ENCODE measurements at regions not wholly inside any gene's neighbourhood (a gene's known extent, or its start where the extent isn't known, plus 50 kb on each side); places are given as distances from the start of the nearest gene placed in this dataset.

DNA sequence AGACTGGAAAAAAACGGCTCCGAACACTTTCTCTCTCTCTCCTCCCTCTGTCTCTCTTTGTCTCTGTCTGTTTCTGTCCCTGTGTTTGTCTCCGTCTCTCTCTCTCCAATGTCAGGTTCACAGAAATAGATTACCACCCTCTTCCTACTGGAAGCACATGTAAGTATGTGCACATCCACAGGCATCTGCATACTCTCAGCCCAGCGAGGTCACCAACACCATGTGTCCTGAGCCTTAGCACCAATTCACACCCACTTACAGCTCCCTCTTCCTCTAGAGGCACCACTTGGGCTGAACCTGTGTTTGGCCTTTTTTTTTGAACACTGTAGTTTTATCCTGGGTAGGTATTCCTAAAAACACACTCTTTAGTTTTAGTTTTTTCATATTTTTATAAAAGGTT, 130.5 kb downstream of the ETS2 start:
- Histone ChIP-seq H3K36me3 (no peaks in the 10 kb centered on the region), H3K27me3 (no peaks in the 10 kb centered on the region), H3K4me3 (no peak overlapping the region), H3K9me3 (no peaks in the 10 kb centered on the region)
- DNase-seq: no peak

DNA sequence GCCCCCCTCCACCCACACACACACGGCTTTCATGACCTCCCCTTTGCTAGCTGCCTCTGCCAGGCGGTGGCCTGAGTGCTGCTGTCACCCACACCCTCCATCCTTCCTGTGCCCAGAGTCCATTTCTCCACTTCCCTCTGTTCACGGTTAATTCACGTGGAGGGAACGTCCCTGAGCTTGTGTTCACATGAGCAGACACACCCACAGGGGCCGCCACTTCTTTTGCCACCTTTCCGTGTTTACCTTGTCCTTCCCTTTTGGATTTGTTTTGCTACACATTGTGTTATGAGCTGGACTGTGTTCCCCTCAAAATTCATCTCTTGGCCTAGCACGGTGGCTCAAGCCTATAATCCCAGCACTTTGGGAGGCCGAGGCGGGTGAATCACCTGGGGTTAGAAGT, 128.0 kb downstream of the ETS2 start:
- Histone ChIP-seq H3K36me3 (no peaks in the 10 kb centered on the region), H3K27me3 (no peaks in the 10 kb centered on the region), H3K9me3 (peaks cover 9% of the 10 kb centered on the region), H3K4me3 (no peak overlapping the region)
- no peak for DNase-seq

DNA sequence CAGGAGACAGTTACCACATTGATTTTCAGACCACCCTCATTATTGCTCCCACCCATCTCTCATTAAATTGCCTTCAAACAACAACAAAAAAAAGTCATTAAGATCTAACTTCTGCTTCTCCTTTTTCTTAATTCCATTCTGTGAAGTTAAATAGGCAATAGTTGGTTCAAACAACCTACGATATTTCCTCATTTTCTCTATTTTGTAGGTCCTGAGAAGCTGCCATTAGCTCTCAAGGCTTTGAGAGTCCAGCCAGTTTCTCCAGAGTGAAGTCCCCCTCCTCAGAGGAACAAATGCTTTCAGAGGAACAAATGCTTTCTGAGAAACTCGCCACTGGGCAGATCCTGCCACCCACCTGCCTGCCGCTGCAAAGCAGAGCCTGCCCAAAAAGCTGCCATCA, 125.6 kb downstream of the ETS2 start:
- Histone ChIP-seq H3K9me3 (peaks cover 14% of the 10 kb centered on the region), H3K27me3 (no peaks in the 10 kb centered on the region), H3K36me3 (no peaks in the 10 kb centered on the region), H3K4me3 (no peak overlapping the region)
- DNase-seq: no peak

DNA sequence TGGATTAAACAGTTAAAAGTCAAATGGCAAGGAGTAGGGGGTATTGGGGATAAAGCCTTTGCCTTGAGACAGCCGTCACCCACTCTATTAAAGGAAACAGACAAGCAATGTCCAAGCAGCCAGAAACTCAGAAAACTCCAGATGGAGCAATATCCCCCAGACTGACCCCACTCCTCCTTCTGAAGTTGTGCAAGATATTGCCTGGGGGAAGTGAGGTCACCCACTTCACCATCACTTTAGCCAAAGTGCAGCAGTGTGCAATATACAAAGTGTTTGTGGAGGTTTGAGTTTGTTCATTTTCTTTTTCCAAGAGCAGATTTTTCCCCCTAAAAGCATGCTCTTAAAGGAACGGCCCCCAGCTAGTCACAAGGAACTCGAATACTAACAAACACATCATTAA, 125.1 kb downstream of the ETS2 start:
- H3K4me3 ChIP-seq: no peak overlapping the region
- no peaks in the 10 kb centered on the region for H3K36me3 ChIP-seq
- no peaks in the 10 kb centered on the region for H3K27me3 ChIP-seq
- H3K9me3 ChIP-seq: peaks cover 14% of the 10 kb centered on the region
- no peak for DNase-seq

DNA sequence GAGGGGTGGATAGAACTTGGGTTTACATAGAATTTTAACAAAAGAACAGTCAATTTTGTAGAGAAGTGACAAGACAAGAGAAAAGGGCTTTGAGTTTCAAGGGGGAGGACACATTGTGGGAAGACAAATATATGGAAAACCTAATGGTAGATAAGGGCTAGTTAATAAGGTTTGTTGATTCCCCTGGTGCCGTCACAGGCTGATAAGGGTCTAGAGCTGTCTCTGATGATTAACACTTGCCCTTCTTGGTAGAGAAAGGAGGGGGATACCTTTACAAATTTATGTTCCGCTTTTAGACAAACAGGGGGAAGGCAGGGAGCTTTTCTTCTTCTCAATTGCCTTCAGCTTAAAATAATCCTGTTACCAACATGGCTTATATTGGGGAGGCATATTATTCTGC, 124.3 kb downstream of the ETS2 start:
- Histone ChIP-seq H3K9me3 (peaks cover 14% of the 10 kb centered on the region), H3K36me3 (no peaks in the 10 kb centered on the region), H3K27me3 (no peaks in the 10 kb centered on the region)

DNA sequence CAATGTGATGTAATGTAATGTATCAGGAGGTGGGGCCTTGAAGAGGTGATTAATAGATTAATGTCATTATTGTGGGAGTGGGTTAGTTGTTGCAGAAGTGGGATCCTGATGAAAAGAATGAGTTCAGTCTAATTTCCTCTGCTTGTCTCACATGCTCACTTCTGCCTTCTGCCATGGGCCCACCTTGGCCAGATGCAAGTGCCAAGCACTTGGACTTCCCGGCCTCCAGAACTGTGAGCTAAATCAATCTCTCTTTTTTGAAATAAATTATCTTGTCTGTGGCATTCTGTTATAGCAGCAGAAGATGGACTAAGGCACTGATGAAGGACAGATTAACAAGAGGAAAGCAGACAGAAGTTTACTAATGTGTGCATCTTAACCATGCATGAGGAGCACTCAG, 123.9 kb downstream of the ETS2 start:
- Histone ChIP-seq H3K27me3 (no peaks in the 10 kb centered on the region), H3K4me3 (no peak overlapping the region), H3K36me3 (no peaks in the 10 kb centered on the region), H3K9me3 (peaks cover 14% of the 10 kb centered on the region)
- no peak for DNase-seq

More for the DNA sequence above, 124.3 kb downstream of the ETS2 start:
- H3K4me3 ChIP-seq: no peak overlapping the region
- DNase-seq: no peak

DNA sequence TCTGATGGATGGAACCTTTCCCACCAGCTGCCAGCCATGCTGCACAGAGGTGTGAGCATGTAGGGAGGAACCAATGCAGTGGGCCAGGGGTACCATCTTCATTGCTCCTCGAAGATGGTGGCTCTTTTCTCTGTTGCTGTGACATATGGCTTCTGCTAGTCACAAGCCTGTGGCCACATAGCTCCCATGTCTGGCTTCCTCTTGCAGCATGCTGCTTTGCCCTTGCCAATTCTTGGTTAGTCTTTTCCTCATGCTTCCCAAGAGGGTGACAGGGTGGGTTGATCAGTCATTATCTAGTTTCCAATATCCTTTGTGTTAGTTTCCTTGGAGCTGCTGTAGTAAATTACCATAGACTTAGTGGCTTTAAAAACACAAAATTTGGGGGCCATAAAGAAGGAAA, 123.4 kb downstream of the ETS2 start:
- H3K36me3 ChIP-seq: no peaks in the 10 kb centered on the region
- no peaks in the 10 kb centered on the region for H3K27me3 ChIP-seq
- H3K4me3 ChIP-seq: no peak overlapping the region
- no peak for DNase-seq
- peaks cover 14% of the 10 kb centered on the region for H3K9me3 ChIP-seq

DNA sequence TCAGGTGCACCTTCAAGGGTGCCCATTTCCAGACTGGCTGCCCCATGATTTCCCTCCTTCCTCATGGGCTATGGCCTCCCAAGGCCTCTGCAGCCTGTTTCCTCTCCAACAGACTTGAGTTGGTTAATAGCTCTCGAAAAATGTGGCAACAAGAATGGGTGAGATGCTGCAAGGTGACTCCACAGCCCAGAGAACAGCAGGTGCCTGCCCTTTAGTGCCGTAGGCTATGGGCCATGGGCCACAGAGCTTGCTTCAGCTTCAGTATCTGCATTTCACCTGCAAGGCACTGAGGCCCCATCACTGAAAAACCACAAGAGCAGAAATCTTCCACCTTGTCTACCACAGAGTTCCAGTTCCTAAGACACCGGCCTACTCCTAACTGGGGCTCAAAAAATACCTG, 122.0 kb downstream of the ETS2 start:
- no peaks in the 10 kb centered on the region for H3K27me3 ChIP-seq
- peaks cover 14% of the 10 kb centered on the region for H3K9me3 ChIP-seq
- no peak overlapping the region for H3K4me3 ChIP-seq
- H3K36me3 ChIP-seq: no peaks in the 10 kb centered on the region
- no peak for DNase-seq

DNA sequence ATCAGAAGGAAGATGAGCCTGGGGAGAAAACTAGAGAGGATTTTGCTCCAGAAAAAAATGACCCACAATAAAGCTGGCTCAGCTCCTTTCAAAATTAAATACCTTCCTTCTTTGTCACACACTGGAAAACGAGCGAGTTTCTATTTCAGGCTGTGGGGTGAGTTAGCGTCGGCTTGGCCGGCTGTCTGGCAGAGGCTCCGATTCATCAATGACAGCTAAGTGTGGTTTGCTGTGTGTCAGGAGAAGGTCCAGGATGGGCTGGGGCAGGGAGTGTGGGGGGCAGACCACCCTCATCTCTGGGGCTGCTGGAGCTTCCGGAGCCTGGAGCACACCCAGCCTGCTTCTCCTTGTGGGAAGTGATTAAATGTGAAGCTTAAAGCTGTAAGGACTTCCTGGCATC, 120.2 kb downstream of the ETS2 start:
- Histone ChIP-seq H3K9me3 (peaks cover 18% of the 10 kb centered on the region), H3K36me3 (no peaks in the 10 kb centered on the region), H3K27me3 (no peaks in the 10 kb centered on the region), H3K4me3 (no peak overlapping the region)
- peak; percentile 96 for DNase-seq

DNA sequence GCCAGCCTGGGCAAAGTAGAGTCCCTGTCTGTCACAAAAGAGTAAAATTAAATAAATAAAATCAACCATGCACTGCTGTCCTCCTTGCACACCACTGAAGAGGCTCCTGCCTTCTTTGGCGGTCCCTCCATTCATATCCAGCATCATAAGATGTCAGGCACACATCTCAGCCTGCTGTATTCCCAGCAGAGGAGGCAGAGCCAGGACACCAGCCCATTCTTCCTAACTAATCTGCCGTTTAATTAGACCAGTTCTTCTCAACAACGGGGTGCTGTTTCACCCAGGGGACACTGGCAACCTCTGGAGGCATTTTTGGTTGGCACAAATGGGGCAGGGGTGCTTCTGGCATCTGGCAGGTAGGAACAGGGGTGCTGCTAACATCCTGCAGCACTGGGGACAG, 119.7 kb downstream of the ETS2 start:
- no peaks in the 10 kb centered on the region for H3K36me3 ChIP-seq
- peaks cover 18% of the 10 kb centered on the region for H3K9me3 ChIP-seq
- no peaks in the 10 kb centered on the region for H3K27me3 ChIP-seq
- no peak overlapping the region for H3K4me3 ChIP-seq
- no peak for DNase-seq

DNA sequence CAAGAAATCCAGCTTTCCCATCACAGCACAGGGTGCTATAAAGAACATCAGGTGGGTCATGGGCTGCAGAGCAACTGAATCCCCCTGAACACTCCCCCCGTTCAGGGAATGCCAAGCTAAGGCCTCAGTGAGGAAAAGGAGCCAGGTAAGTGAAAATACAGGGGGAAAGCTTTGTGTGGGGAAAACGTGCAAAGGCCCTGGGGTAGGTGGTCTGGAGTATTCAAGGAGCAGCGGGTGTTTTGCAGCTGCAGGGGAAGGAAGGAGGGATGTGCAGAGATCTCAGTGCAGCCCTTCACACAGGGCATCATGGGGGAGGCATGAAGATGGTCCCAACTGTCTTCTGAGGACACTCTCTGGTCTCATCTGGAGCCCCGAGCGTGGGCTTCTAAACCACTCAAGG, 119.2 kb downstream of the ETS2 start:
- Histone ChIP-seq H3K9me3 (peaks cover 18% of the 10 kb centered on the region), H3K36me3 (no peaks in the 10 kb centered on the region), H3K27me3 (no peaks in the 10 kb centered on the region), H3K4me3 (no peak overlapping the region)
- DNase-seq: no peak

DNA sequence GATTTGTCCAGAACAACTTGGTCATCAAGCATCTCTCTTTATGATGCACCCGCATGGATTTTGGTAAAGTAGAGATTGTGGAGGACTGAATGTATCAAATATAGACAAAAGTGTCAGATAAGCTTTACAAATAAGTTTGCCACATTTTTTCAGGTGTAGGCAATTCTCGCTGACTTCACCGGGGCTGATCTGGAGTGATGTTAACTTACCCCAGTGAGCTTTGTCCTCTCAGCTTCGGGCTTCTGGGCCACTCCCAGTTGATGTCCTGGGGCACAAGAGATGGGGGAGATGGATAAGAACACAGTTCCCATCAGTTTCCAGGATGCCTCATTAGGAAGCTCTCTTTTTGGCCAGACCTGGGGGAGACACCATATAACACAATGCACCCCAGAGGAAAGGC, 117.7 kb downstream of the ETS2 start:
- no peak overlapping the region for H3K4me3 ChIP-seq
- no peaks in the 10 kb centered on the region for H3K36me3 ChIP-seq
- DNase-seq: no peak

DNA sequence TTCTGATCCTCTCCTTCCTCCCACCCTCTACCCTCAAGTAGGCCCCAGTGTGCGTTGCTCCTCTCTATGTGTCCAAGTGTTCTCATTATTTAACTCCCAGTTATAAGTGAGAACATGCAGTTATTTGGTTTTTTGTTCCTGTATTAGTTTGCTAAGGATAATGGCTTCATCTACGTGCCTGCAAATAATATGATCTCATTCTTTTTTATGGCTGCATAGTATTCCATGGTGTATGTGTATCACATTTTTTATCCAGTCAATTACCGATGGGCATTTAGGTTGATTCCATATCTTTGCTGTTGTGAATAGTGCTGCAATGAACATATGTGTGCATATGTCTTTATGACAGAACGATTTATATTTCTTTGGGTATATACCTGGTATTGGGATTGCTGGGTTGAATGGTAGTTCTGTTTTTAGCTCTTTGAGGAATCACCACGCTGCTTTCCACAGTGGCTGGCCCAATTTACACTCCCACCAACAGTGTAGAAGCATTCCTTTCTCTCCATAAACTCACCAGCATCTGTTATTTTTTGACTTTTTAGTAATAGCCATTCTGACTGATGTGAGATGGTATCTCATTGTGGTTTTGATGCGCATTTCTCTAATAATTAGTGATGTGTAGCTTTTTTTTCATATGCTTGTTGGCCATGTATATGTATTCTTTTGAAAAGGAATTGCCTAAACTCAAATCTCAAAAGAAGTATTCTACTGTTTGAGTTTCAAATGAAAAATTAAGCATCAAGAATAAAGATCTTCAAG, 116.9 kb downstream of the ETS2 start:
- H3K4me3 ChIP-seq: no peak overlapping the region
- H3K36me3 ChIP-seq: no peaks in the 10 kb centered on the region
- H3K9me3 ChIP-seq: peaks cover 9% of the 10 kb centered on the region
- H3K27me3 ChIP-seq: no peaks in the 10 kb centered on the region
- no peak for DNase-seq

More for the DNA sequence above, 117.7 kb downstream of the ETS2 start:
- Histone ChIP-seq H3K27me3 (no peaks in the 10 kb centered on the region), H3K9me3 (peaks cover 9% of the 10 kb centered on the region)

DNA sequence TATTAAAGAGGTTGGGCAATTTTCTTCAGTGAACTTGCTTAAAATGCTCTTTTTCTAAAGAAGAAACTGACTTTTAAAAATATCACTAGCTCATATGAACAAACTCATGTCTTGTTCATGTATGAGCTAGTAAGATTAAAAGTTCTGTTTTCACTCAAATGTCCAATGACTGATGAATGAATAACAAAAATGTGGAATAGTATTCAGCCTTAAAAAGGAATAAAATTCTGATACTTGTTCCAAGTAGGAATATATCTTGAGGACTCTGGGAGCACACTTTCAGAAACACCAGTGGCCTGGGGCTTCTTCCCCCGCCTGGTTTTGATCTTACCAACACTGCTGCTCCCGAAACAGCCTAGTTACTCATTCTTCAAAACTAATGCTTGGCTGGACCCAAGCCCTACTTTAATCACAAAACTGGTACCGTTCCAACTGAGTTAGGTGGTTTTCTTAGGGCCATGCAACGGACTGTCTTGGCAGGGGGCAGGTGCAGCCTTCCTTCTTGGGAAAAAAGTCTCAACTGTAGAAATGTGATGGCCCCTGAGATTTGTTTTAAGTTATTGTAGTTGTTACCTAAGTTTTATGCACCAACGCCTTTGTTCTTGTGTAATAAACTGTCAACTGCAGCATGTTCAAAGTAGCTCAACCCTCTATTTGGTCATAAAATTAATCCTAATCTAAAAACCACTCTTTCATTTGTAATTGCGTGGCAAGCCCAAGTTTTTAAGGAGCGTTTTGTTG, 116.0 kb downstream of the ETS2 start:
- peak; percentile 84 for DNase-seq
- Histone ChIP-seq H3K27me3 (no peaks in the 10 kb centered on the region), H3K36me3 (no peaks in the 10 kb centered on the region), H3K9me3 (peaks cover 6% of the 10 kb centered on the region), H3K4me3 (no peak overlapping the region)

DNA sequence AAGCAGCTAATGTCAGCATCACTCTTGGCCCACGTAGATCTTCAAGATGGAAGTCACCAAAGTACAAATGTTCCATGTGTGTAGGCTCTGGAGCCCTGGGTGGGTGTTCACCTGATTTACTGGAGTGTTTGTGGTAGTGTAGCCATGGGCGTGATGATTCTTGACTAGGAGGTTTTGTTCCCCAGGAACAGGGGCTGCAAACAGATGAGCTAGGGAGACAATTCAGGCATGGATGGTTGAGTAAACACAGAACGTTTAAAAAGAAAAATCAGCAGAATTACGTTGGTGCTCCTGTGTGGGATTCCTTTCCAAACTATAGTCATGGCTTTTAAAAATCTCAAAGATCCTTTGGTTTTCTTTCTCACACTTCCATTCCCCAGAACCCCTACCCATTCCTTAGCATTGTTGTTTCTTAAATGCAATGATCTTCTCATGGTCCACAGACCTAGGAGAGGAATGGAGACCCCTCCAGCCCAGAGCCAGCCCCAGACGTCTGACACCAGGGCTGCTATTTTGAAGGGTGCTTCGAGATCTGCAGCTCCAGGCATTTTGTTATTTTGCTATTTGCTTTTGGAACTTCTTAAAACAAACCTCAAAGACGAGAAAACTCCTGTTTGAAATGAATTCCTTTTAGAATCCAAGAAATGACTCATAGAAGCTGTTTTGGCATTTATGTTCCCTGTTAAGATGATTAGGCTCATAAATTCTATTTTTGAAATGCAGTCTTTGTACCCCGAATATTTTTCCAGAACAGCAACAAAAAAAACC, 115.1 kb downstream of the ETS2 start:
- H3K9me3 ChIP-seq: peaks cover 4% of the 10 kb centered on the region
- DNase-seq: peak; percentile 37
- H3K27me3 ChIP-seq: no peaks in the 10 kb centered on the region
- no peak overlapping the region for H3K4me3 ChIP-seq
- no peaks in the 10 kb centered on the region for H3K36me3 ChIP-seq

DNA sequence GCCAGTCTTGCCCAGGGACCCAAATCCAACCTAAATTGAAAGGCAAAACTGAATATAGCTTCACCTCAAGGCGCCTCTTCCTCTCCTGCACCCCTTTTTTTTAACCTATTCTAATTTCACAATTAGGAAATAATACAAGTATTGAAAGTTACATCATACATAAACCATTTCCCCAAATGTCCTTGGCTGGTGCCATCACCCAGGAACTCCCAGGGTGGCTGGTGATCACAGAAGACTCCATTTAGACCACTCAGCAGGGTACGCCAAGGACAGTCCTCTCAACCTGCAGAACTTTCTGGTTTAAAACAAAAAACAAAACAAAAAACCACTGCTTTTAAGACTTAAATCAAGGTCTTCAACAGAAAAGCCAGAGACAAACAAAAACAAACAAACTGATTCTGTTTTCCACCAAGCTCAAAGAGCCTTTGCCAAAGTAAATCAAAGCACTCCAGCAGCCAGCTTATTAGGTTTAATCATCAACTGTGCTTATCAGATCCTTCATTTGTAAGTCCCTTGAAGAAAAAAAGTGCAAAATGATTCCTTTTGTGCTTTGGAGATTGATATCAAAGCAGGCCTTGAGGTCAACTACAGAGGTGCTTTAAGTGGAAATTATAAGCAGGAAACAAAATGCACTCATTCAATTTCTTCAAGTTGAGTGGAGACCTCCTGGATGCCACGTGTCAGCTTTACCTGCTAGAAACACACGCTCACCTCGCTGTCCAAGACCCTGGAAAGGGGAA, 113.0 kb downstream of the ETS2 start:
- Histone ChIP-seq H3K4me3 (no peak overlapping the region), H3K27me3 (no peaks in the 10 kb centered on the region), H3K36me3 (no peaks in the 10 kb centered on the region), H3K9me3 (peaks cover 4% of the 10 kb centered on the region)
- DNase-seq: no peak
